HG03432 (cell line): ENCODE measurements at regions not wholly inside any gene's neighbourhood (a gene's known extent, or its start where the extent isn't known, plus 50 kb on each side); places are given as distances from the start of the nearest gene placed in this dataset.

Experiments
- ATAC-seq: cut with Tn5 transposase; IDR thresholded peaks from one replicate; pipeline ENCODE4 v1.9.1; 2021; ENCODE audit warnings: mild to moderate bottlenecking, moderate library complexity; ENCODE audit not compliant: unreplicated experiment

DNA sequence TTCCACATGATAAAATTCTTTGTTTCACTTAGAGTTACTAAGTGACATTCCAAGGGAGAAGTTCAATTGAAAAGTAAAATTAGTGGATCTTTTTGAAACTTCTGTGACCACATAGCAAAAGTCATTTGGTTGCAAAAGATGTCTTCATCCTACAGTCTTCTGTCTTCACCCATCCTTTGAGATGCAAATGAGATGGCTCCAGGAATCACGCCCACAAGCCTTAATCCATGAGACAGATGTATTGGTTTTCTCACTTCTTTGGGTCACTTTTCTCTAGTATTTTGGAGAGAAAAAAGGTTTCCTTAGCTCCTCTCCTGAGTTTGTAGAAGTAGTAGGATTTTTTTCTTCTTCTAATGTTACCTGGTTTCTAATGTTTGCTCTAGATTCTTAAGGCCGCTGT lies 259.5 kb upstream of the SLC10A2 start:
- ATAC-seq: no peak

DNA sequence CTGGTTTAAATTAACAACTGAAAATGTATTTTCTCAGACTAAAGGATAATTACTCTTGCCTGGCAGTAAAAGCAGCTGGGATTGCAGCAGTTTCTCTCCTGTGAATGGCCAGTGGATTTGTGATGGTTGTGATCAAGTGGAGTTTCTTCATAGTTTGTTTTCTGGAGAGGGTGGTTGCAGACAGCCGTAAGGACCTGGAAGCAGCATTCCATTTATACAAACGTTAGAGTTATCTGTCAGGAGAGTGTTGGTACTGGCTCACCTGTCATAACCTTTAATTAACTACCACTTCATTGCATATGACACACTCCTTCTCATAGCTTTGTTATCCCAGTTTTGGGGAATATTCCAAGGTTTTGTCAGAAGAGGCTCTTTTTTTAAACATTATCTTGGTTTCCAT lies 258.4 kb upstream of the SLC10A2 start:
- no peak for ATAC-seq

DNA sequence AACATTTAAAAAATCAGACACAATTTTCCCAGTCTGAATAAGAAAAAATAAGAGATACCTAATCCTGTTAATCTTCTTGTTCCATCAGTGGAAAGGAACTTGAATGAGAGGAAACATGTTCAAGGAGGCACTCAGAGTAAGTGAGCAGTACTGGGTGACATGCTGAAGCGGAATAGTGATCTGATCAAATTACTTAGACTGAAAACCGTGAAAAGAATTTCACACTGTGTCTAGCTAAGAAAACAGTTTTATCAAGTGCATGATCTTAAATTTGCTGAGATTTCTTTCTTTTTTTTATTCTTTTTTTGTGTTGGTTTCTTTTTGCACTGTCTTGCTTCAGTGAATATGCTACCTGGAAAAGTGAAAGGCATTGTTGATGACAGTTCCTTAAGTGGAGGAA lies 249.5 kb upstream of the SLC10A2 start:
- ATAC-seq: no peak

DNA sequence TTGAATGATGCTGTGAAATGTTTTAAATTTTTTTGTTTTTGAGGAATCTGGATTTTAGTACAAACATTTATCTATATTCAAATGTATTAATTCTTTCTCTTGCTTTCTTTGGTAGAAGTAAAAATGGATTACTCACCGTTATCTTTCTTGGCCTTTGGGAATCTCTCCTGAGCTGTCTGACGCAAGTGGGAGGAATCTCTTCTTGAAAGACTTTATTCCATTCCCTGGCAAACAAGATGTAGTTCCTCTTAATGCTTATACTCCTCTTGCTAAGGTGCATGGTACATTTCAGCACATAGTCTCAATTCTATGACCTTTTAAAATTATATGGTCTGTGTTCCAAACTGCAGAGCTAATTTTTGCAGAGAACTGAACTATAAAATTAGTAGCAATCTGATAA lies 246.2 kb upstream of the SLC10A2 start:
- no peak for ATAC-seq

DNA sequence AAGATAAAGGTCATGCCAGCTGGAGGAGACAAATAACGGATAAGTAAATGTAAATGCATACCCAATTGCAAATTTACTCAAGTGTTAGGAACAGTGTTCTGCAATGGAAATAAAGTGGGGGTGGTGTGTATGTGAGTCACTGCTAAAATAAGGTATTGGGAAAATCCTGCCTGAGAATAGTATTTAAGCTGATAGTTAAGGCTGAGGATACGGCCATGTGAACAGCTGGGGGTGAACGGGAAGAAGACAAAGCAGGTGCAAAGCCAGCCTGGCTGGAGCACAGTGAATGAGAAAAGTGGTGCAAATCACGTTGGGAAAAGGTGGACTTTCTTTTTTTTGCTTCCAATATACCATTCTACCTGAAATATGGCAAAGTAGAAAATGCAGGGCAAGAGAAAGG lies 242.4 kb upstream of the SLC10A2 start:
- no peak for ATAC-seq

DNA sequence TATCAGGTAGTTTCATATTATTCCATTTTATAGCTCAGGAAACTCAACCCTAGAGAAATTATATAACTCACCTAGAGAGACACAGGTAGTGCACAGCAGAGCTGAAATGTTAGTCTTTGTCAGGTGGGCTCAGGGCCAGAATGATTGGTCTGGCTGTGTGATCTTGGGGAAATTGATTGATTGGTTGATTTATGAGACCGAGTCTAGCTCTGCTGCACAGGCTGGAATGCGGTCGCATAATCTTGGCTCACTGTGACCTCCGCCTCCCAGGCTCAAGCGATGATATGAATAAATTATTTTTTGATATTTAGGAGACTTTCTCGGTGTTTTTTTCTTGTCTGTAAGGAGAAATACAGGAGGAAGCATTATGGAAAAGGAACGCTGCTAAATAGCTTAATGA lies 239.9 kb upstream of the SLC10A2 start:
- no peak for ATAC-seq

DNA sequence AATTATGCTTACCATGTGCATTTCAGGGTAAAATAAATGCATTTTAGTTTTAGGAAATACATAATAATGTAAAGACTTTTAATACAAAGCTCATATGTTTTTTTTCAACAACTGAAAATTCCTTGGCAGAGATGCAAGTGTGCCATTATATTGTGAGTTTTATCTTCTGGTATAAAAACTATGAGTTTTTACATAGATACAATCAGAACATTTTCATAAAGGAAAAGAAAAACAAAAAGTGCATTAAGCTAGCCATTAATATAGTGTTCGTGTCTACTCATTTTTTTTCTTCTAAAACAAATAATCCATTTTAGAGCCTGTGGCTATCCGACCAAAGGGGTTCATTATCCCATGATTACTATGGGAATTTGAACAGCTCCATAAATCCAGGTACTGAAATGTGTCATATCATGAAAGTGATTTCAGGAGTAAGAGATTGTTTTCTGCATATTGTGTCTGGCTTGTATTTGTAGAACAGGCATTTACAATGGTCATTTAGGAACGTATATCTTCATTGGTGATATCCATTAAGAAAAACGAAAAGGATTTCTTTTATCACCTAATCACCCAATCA lies 236.9 kb upstream of the SLC10A2 start:
- ATAC-seq: no peak

DNA sequence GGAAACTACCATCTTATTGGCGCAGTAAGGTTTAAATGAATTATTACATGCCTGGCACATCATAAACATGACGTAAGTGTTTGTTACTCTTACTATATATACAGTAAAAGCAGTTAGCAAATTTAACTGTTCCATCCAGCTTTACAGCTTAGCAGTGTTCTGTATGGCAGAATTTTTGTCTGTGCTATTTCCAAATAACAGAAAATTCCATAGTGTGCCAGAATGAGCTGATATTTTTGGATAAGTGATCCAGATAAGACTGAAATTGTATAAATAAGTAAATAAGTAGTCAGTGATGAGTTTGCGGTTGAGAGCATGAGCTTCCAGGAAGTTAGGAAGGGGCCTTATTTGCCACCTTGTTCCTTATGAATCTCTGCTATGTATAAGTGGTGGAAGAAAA lies 236.5 kb upstream of the SLC10A2 start:
- no peak for ATAC-seq

DNA sequence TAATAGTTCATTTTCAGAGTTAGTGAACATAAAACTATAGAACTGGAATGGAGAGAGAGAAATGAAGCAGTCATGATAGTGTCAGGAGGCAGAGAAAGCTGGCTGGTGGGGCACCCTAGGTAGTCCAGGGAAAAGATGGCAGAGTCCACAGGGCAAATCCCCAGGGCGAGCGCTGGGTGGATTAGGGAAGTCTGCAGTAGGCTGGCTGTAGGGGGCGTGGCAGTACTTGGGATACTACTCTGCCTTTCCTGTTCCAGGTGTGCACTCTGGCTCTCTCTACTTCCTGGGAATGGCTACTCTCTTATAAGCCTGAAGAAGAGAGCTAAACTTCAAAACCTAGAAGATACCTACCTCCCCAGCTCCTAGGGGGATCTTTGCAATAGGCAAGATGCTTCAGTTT lies 232.9 kb upstream of the SLC10A2 start:
- ATAC-seq: no peak

DNA sequence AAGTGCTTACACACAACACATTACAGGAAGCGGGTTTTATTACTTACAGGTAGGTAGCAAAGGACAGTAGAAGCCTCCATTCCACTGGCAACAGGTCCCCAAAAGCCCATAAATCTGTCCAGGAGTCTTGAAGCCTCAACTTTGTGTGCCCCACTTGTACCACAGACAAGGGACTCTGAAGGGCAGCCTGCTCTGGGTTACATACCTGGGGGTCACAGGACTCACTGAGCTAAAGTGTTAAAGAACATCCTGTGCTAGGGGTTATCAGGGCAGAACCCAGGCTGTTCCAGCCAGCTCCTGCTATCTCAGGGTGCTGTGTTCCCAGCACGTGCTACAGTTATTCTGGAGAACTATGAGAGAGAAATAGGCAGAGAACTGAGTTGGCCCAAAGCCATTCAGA lies 230.9 kb upstream of the SLC10A2 start:
- no peak for ATAC-seq

DNA sequence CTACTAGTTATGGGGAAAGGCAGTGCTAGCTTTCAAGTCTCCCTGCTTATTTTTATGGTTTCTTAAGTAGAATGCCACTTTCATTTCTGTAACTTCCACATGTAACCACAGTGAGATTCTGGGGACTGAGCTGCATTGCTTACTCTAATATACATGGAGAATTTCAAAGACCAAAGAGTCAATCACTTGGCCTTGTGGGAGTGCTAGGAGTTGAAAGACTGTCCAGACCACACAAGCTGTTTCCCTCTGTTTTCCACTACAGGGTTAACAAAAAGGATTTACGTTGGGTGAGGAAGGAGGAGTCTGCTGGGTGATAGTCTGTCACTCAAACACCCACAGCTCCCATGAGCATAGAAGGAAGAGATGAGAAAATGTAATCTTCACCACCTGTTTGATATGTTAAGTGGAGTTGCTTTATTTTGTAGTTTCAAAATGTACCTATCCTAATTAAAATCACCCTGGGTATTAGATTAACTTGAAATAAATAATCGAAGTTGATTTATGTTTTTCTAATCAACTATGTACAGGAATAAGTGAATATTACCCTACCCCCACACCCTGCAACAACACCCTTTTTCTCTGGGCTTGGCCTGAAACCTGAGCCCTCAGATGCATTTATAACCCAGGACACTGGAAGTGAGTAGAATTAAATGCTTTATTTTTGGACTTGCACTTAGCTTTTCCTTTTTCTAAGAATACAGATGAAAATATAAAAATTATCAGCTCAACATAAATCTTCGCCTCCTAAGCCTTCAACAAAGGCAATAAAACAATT lies 225.8 kb upstream of the SLC10A2 start:
- peak; percentile 54 for ATAC-seq

DNA sequence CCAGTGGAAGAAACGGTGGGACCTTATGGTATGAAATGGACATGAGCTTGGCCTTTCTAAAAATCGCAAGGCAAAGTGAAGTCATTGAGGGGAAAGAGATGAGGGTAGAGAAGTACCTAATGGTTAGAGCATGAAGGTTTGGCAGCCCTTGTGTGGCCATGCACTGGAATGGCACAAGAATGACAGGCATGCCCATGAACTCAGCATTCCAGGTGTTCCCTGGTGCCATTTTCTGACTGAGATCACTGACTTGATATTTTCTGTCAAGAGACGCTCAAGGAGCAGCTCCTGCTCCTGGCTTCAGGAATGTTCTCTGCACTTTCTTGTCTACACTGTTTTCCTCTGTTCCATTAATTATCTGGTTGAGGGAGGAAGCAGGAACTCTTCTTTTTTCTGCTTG lies 225.0 kb upstream of the SLC10A2 start:
- ATAC-seq: no peak

DNA sequence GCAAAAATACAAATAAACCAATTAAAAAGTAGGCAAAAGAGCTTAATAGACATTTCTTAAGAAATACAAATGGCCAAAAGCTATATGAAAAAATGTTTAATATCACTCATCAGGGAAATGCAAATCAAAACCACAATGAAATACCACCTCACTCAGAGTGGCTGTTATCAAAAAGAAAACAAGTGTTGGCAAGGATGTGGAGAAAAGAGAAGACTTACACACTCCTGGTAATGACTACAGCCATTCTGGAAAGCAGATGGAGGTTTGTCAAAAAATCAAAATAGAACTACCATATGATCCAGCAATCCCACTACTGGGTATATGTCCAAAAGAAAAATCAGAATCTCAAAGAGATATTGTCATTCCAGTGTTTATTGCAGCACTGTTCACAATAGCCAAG lies 223.5 kb upstream of the SLC10A2 start:
- no peak for ATAC-seq

DNA sequence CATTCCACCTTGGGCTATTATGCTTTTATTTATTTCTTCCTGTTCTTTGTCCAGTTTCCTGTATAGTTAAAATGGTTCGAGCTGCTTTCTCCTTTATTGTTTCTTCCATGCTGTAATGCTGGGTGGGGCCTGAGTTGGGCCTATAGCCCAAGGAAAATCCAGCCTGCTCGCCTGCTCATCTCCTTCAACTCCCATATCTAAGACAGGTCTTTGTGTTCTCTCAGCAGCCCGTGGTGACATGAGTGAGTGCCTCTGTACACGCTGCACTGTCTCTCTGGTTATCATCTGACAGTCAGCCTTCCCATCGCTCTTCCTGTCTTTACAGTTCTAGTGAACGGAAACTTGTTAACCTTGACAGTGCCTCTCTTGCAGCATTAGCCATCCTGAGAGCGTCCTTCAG lies 221.9 kb upstream of the SLC10A2 start:
- no peak for ATAC-seq

DNA sequence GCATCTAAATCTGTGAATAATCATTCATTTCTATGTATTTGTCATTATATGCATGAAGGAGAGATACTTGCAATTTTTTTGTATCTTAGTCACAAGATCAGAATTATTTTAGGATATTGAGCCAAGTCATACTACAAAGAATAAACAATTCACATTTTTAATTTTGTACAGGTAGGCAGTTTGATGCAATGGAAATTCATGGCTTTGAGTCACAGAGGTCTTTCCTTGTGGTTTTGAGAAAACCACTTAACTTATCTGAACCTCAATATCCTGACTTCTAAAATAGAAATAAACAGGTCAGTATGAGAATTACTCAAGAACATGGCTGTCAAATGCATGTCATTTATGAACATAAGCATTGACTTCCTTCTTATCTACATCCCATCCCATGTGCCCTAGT lies 221.4 kb upstream of the SLC10A2 start:
- ATAC-seq: no peak

DNA sequence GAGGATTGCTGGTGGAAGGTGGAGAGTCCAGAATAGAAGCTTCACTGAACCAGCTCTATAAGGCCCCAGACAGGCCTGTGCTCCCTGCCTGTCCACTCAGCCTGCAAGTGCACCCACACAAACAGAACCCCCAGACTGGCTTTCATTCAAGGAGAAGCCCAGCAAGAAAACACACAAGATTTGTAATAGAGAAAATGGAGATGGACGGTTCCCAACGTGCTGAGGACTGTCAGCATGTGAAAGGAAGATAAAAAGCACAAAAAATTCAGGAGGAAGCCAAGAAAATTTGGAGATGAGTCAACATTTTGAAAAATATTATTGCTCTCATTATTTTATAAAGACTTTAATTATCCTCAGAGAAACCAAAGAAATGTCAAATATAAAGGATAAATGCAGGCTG lies 218.2 kb upstream of the SLC10A2 start:
- ATAC-seq: no peak

DNA sequence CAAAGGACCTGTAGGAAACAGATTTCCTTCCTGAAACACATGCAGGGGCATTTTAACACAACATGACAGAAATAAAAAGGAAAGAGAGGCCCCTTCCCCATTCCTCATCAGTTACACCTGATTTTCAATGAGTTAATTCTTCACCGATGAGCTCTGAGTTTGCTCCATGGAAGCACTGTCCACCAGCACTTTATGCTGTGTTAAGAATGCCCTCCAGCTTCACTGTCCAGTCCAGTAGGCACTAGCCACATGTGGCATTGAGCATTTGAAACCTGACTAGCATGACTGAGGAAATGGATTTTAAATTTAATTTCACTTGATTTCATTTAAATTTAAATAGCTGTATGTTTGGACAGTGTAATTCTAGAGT lies 217.2 kb upstream of the SLC10A2 start:
- no peak for ATAC-seq

DNA sequence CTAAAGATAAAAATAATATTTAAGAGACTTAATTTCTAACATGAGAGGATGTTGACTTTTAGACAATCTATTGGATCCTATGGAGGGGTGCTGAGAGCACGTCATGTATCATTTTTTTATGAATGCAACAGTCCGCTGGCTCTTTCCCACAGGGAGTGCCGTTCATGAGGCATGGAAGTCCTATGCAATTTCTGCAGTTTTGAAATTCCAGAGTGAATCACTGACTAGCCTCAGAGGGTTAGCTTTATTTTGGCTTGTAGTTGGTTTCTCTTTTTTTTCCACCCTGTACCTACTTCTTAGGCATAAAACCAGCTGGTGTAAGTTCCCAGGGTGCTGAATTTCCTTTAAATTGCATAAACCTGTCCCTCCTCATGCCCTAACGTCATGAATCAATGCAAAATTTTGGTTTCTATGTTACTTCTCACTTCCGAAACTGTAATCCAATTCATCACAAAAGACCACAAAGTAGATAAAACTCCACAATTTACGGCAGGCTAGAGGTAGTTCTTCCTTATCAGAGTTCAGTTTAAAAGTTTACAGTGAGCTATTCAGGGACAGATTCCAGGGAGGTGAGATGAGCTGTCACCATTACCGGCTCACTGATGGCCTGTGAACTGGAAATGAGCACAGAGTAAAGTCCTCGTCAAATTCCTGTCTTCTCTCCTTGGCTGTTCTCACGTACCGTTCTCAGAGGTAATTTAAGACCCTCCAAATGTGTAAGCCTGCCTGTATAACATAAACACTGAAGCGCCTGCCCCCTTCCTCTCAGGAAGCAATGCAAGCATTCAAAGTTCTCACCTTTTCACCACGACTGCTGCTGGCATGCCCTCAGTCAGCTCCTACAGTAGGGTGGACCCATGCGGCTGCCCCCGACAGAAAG lies 216.6 kb upstream of the SLC10A2 start:
- peak; percentile 49 for ATAC-seq

DNA sequence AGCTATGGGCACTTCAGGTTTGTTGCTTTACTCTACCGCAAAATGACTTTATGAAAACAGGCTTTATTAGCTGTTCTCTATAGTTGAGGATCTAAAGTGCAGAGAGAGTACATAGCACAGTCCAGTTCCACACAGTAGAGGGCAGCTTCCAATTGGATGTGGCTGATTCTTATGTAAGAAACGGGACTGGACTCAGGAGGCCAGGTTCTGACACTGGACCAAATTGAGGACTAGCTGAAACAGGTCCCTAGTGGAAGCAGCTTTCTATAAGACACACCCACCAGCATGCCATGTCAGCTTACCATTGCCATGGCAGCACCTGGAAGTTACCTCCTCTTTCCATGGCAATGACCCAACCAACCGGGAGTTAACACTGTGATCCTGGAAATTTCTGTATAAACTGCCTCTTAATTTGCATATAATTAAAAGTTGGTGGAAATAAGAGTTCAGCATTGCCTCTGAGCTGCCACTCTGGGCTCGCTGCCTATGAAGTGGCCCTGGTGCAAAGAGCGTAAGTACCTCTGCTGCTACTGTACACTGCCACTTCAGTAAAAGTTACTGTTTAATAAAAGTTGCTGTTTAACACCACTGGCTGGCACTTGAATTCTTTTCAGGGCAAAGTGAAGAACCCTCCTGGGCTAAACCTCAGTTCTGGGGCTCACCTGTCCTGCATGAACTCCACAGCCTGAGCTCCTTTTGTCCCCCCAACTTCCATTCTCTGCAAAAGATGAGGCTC lies 211.9 kb upstream of the SLC10A2 start:
- no peak for ATAC-seq

DNA sequence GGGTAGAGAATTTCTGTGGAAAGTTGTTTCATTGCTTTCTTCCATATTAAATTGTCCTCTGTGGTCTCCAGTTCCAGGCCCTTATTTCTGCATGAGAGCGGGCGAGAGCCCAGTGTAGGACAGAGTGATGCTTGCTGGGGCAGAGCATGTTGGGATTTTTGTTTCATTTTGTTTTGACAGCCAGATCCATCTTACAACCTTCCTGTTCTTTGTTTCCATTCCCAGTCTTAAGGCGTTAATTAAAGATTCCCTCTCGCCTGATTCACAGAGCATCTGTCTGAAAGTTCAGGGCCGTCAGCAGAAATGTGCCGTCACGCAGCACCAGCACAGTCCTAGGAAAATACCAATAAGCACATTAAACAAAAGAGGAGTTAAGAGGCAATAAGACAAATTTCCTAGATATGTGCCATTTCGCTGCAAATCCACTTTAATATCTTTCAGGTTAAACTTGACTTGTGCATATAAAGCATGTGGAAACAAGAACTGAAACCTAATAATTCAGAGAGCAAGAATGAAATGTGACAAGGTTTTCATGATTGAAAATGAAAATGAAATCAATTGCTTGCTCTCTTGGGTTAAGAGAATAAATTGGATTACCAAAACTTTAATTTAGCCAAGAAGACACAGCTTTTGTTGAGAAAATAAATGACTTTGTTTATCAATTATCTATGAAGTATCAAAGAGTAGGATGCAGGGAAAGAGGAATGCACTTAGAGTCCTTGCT lies 210.7 kb upstream of the SLC10A2 start:
- peak; percentile 89 for ATAC-seq

DNA sequence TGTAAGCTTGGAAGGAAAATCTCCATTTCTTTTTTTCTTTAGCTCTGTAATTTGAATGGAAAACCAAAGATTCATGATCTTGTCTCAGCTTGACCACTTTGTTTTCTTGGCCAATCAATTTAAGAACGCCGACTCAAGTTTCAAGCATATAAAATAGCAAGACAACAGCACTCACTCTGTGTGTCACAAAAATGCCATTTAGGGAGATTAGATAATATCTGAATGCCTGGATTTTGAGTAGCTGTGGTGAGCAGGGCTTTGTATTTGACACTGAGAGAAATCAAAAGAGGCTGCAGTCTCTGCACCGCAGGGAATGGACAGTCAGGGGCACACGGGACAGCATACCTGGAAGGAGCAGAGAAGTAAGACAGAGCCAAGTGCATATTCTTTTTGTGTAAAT lies 209.5 kb upstream of the SLC10A2 start:
- no peak for ATAC-seq
